C4-2B (cell line): ENCODE measurements at regions not wholly inside any gene's neighbourhood (a gene's known extent, or its start where the extent isn't known, plus 50 kb on each side); places are given as distances from the start of the nearest gene placed in this dataset.

Source experiments
- CTCF ChIP-seq: fragments of 450-650 bp; conservative IDR thresholded peaks from 2 replicates; pipeline ENCODE4 v1.5.1; 2017; ENCODE audit warnings: mild to moderate bottlenecking
- ZFX ChIP-seq: fragments of 450-650 bp; IDR thresholded peaks from 2 replicates; pipeline ENCODE4 v1.6.1; 2017

GRCh38 chr1:103959565-103959964 lies 209.9 kb downstream of the AMY1C start:
- TF ChIP-seq CTCF = no peak
- no peak for TF ChIP-seq ZFX
